Adrenal gland (tissue), 9 donors: ENCODE measurements at regions not wholly inside any gene's neighbourhood (a gene's known extent, or its start where the extent isn't known, plus 50 kb on each side); places are given as distances from the start of the nearest gene placed in this dataset.

Experiments used
- DNase-seq, 7 donors: peaks; one replicate each; pipeline ENCODE4 v3.0.0-alpha.2; 2019 to 2020
- H3K27ac ChIP-seq, 5 donors: fragments of 200-600 bp; sonication (generic) in 4 of 5; 1 replicate in 3 of 5; 2 replicates in 2 of 5; pipeline versions ENCODE4 v1.5.1 to v1.8.0; 2016 to 2020; ENCODE audit warnings: mild to moderate bottlenecking in 1 of 5
- H3K27me3 ChIP-seq: fragments of 200-600 bp; 2 replicates; pipeline ENCODE4 v1.8.0; 2021
- H3K36me3 ChIP-seq, 2 donors: fragments of 200-600 bp; replicated peaks in 1 of 2; 1 replicate in 1 of 2; 2 replicates in 1 of 2; pipeline versions ENCODE4 v1.5.1 to v1.8.0; 2018 to 2022
- H3K4me1 ChIP-seq, 2 donors: fragments of 200-600 bp; replicated peaks in 1 of 2; 1 replicate in 1 of 2; 2 replicates in 1 of 2; pipeline versions ENCODE4 v1.5.1 to v1.8.0; 2018 to 2021
- H3K4me3 ChIP-seq, 4 donors: fragments of 200-600 bp; sonication (generic) in 3 of 4; one replicate each; pipeline ENCODE4 v1.5.1; 2016 to 2018
- H3K9me3 ChIP-seq, 3 donors: fragments of 200-600 bp; sonication (generic) in 1 of 3; replicated peaks in 1 of 3; 1 replicate in 2 of 3; 2 replicates in 1 of 3; pipeline versions ENCODE4 v1.5.1 to v1.8.0; 2016 to 2021
- POLR2A ChIP-seq, 2 donors: fragments of 450-650 bp; IDR thresholded peaks; one replicate each; pipeline ENCODE4 v1.6.1; 2017; ENCODE audit warnings: antibody characterized with exemption in 2 of 2, mild to moderate bottlenecking in 2 of 2, moderate library complexity in 1 of 2
- WGBS, 4 donors: extraction: QIAGEN DNeasy Blood & Tissue Kit in 2 of 4; methylation state at CpG; one replicate each; pipeline versions ENCODE4 v1.1.5 to v1.1.7; 2013 to 2017; 5-methylcytosine and 5-hydroxymethylcytosine counted together
- intact Hi-C, 2 donors: fragments of 100-400 bp; cut with DNase I; formaldehyde crosslinking; loops; one replicate each; pipeline versions ENCODE4 v1.14.1 to v1.15.0; 2022 to 2023
- TF ChIP-seq, protein P1 (sequence below), 6 experiments: fragments of 450-650 bp in 4 of 6; fragments of 200-600 bp in 2 of 6; sonication (generic) in 1 of 6; IDR thresholded peaks; 1 replicate in 5 of 6; 2 replicates in 1 of 6; pipeline versions ENCODE4 v1.5.1 to v1.8.0; 2016 to 2021; ENCODE audit warnings: antibody characterized with exemption in 6 of 6, mild to moderate bottlenecking in 2 of 6, moderate library complexity in 1 of 6
- donor health status: healthy with polysubstance abuse.
- donor health status: Bipolar disorder and iron deficiency.
- donor health status: DM: yes; HTN: yes; CAD: no.
- donor health status: DM: no; HTN: no; CAD: no.
- donor health status: DM: no; HTN: no; CAD: no.

DNA sequence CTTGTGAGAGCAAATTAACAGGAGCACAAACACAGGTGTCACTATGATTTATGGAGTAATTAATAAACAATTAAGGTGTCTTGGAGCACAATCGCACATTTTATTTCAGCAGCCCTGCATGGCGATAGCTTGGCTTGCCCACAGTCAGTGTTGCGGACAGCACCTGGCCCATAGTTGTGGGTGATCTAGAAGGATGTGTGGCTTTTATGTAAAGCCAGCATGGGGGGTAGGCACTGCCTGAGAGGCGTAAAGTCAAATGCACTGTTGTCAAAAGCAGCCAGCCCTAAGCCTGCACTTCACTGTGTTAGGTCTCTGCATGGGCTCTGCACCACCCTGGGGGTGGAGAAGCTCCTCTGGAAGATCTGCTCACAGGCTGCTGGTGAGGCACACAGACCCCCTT is 177.4 kb upstream of the PPP2R3A start:
- H3K27me3 ChIP-seq: no peaks in the 10 kb centered on the region

DNA sequence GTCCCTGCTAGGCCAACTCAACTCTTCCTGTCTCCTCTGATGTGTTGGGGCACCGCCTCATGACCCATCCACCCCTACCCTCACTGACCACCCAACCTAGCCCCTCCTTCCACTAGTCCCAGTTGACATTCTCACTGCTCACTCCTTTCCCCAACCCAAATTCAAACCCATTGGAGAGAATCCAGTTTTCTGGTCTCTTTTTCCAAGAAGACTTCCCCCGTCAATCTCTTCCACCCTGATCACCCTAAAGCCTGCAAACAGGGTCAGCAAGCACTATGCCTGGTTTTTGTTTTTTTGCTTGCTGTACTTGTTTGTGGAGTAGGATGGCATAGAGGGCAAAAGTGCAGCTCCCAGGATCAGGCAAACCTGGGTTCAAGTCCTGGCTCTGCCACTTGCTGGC is 176.6 kb upstream of the PPP2R3A start:
- Histone ChIP-seq H3K27me3 (no peaks in the 10 kb centered on the region), H3K36me3 (no peaks in the 10 kb centered on the region), H3K27ac (no peak overlapping the region), H3K9me3 (no peaks in the 10 kb centered on the region), H3K4me3 (no peak overlapping the region), H3K4me1 (no peaks in the 10 kb centered on the region)
- no peak for TF ChIP-seq POLR2A (IDR thresholded peaks at IDR 0.05)
- TF ChIP-seq, protein P1, sequence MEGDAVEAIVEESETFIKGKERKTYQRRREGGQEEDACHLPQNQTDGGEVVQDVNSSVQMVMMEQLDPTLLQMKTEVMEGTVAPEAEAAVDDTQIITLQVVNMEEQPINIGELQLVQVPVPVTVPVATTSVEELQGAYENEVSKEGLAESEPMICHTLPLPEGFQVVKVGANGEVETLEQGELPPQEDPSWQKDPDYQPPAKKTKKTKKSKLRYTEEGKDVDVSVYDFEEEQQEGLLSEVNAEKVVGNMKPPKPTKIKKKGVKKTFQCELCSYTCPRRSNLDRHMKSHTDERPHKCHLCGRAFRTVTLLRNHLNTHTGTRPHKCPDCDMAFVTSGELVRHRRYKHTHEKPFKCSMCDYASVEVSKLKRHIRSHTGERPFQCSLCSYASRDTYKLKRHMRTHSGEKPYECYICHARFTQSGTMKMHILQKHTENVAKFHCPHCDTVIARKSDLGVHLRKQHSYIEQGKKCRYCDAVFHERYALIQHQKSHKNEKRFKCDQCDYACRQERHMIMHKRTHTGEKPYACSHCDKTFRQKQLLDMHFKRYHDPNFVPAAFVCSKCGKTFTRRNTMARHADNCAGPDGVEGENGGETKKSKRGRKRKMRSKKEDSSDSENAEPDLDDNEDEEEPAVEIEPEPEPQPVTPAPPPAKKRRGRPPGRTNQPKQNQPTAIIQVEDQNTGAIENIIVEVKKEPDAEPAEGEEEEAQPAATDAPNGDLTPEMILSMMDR (IDR thresholded peaks at IDR 0.05): no peak
- DNase-seq: no peak
- WGBS, 4 donors: 86 to 97% (median 95%) methylated on average over 2 of the region's 2 CpGs
- intact Hi-C loops: no loop called here

More for the DNA sequence above, 177.4 kb upstream of the PPP2R3A start:
- intact Hi-C loops: no loop called here
- no peak for DNase-seq
- TF ChIP-seq POLR2A (IDR thresholded peaks at IDR 0.05): no peak
- Histone ChIP-seq H3K36me3 (no peaks in the 10 kb centered on the region), H3K9me3 (no peaks in the 10 kb centered on the region), H3K4me1 (no peaks in the 10 kb centered on the region), H3K27ac (no peak overlapping the region), H3K4me3 (no peak overlapping the region)
- 76 to 89% (median 85%) methylated on average over 4 of the region's 4 CpGs for WGBS, 4 donors

DNA sequence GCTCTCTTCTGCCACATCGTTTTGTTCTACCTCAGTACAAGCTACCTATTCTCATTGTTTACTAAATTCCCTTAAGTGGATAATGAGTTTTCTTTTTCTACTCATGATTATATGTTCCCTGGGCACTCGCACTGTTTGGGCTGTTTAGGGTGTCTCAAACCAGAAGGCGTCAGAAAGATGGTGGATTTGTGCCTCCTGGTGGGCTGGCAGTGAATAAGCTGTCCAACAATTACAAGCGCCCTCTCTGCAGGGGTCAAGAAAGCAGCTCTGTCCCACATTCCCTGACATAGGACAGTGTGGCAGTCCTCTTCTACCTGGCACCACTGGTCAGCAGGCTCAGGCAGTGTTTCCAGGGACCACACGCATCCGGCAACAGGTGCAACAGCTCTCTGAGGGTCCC is 173.4 kb upstream of the PPP2R3A start:
- Histone ChIP-seq H3K4me3 (no peak overlapping the region), H3K36me3 (no peaks in the 10 kb centered on the region), H3K9me3 (no peaks in the 10 kb centered on the region), H3K27ac (no peak overlapping the region), H3K27me3 (no peaks in the 10 kb centered on the region), H3K4me1 (no peaks in the 10 kb centered on the region)
- TF ChIP-seq, protein P1 (IDR thresholded peaks at IDR 0.05): no peak
- TF ChIP-seq POLR2A (IDR thresholded peaks at IDR 0.05): no peak
- DNase-seq: no peak
- WGBS, 4 donors: 66 to 77% (median 69%) methylated on average over 6 of the region's 6 CpGs
- intact Hi-C loops: no loop called here

DNA sequence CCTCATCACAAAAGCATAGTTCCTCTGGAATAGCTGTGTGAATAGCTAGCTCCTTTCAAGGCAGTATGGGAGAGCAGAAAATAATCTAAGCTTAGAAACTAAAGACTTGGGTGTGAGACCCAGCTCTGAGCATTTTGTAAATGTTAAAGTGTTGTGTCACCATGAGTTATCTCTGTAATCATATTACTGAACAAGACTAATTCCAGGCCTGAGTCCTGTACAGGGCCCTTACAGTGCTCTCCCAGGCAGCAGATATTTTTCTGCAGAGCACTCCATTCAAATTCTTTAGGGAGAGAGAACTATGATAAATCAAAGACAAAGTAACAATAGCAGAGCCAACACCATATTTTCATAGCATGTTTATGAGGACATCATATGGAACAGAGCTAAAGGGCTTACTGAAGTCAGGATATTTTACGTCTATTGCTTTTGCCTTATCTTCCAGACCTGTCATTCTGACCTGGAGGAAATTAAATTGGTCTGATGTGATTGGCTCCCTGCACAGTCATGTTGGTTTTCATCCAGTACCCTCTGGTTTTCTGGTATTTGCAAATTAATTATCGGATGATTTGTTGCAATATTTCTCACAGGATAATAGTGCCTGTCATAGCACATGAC is 172.6 kb upstream of the PPP2R3A start:
- H3K4me1 ChIP-seq: no peaks in the 10 kb centered on the region
- H3K9me3 ChIP-seq: no peaks in the 10 kb centered on the region
- no peaks in the 10 kb centered on the region for H3K27me3 ChIP-seq
- 56 to 68% (median 65%) methylated on average over 2 of the region's 2 CpGs for WGBS, 4 donors
- no peaks in the 10 kb centered on the region for H3K36me3 ChIP-seq
- H3K4me3 ChIP-seq: no peak overlapping the region
- H3K27ac ChIP-seq: no peak overlapping the region
- intact Hi-C loops: no loop called here
- TF ChIP-seq POLR2A (IDR thresholded peaks at IDR 0.05): no peak
- TF ChIP-seq, protein P1 (IDR thresholded peaks at IDR 0.05): no peak
- no peak for DNase-seq

DNA sequence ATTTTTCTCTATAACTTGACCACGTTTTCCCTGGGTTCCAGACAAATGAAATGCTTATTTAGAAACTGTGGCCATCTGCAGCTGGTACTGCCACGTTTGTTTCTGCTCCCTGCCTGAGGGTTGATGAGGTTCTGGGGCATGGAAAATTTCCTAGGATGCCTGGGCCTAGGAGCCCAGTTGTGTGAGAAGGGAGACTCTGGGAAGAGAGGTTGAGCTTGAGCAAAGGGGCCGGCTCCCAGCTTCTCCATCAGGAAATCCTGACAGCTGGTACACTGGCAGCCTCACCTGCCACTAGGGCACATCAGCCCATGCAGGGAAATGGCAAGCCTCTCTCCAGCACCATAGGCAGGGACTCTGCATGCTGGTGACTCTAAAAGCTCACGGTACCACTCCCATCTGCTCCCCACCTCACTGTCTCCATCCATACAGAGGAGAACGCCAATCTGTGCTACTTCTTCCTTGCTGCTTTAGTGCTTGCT is 165.4 kb upstream of the PPP2R3A start:
- H3K27ac ChIP-seq: no peak overlapping the region
- intact Hi-C loops: no loop called here
- DNase-seq: no peak
- H3K36me3 ChIP-seq: no peaks in the 10 kb centered on the region
- WGBS, 4 donors: 64 to 77% (median 72%) methylated on average over 4 to 5 of the region's 5 CpGs
- no peaks in the 10 kb centered on the region for H3K9me3 ChIP-seq
- H3K27me3 ChIP-seq: no peaks in the 10 kb centered on the region
- no peak for TF ChIP-seq POLR2A (IDR thresholded peaks at IDR 0.05)
- TF ChIP-seq, protein P1 (IDR thresholded peaks at IDR 0.05): no peak
- no peak overlapping the region for H3K4me3 ChIP-seq
- peaks cover 0 to 2% of the 10 kb centered on the region in 2 donors for H3K4me1 ChIP-seq
